ENCODE measurements at regions not wholly inside any gene's neighbourhood (a gene's known extent, or its start where the extent isn't known, plus 50 kb on each side); places are given as distances from the start of the nearest gene placed in this dataset.
"Not testable (repeated sequence)": the region's sequence is repeated elsewhere in the genome, so short reads cannot be mapped to it uniquely, and the experiment has no call there.

DNA sequence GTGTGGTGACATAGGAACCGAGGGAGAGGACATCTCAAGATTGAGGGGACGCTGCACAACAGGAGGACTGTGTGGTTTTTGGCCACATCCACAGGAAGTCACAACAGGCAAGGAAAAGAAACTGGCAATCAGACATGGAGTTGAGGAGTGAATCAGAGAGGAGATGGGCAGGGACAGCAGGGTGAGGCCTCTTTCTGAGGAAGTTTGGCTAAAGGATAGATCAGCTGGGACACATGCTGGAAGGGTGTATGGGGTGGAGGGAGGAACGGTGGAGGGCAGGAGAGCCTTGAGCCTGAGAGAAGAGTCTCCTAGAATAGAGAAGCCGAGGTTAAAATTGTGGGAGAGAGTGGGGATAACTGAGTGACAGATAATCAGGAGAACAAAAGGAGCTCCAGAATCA lies 75.1 kb upstream of the CIDEA start:
- not testable (repeated sequence) for DNase-seq

DNA sequence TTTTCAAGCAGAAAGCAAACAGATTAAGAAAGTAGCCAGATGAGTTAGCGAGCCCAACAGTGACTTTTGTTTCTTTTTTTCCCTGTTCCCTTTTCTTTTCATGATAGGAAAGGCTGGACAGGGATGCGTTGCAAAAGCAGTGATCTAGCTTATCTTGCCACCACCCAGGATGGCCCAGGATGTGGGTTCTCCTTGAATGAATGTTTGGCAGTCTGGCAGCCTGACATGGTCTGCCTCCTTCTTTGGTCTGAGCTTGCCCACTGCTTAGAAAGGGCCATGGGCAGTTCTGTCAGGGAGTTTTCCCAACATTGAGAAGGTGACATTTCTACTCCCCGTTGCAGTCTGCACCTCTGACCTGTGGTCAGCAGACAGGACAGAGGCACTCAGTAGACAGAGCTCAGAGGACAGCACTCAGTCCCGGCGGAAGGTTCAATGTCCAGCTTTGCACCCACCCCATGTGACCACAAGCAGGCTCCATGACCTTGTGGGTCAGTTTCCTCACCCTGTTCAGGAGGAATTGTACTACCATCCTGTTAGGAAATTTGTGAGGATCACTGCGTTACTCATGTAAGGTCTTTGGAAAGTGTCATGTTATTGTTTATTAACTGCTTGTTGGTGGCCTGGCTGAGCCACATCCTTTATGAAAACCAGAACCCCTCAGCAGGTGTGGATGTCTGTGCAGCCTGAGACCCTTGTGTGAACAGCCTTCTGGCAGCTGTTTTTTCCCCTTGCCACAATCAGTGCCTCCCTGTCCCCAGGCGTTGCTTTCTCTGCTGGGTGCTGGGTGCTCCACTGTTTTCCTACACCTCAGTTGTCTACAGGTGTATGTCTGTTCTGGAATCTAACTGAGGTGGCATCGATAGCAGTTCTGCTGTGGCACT lies 74.2 kb upstream of the CIDEA start:
- not testable (repeated sequence) for DNase-seq

- not testable (repeated sequence) for DNase-seq
Observed at GRCh38 chr18:12198797-12199196, 55.4 kb upstream of the CIDEA start.

DNA sequence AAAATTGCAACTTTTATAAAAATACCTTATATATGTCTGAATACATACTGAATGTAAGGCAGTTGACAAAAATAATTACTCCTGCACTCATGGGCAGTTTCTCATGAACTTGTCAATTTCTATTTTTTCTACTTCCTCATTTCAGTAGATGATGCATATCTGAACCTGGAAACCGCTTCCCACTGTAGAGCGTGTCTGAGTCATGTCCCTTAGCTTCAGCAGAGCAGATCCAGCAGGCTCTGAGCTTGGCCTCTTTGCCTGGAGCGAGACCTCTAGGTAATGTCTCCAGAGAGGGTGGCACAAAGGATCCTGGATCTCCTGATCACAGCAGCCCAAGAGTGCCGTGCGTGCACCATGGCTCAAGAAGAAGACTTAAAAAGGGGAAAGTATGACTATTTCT lies 54.0 kb upstream of the CIDEA start:
- peak; percentile 39 to 51 for DNase-seq

Measured in Kasumi-1 (cell line).